ENCODE measurements at regions not wholly inside any gene's neighbourhood (a gene's known extent, or its start where the extent isn't known, plus 50 kb on each side); places are given as distances from the start of the nearest gene placed in this dataset.

DNA sequence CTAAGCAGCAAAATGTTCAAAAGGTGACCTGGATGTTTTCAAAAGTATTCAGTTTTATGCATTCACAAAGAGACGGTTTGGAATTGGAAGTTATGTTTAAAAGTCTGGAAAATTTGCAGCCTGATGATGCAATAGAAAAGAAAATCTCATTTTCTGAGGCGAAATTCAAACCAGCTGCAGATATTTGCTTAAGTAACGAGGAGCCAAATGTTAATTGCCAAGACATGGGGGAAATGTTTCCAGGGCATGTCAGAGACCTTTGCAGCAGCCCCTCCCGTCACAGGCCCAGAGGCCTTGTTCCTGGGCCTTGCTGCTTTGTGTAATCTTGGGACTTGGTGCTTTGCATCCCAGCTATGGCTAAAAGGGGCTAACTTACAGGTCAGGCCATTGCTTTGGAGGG is 228.2 kb downstream of the MAN2A1 start:
- no peak overlapping the region for H3T11ph ChIP-seq (ENCODE audit: low read length)
- no peak overlapping the region for H3K4me2 ChIP-seq (ENCODE audit: insufficient read depth, insufficient read length, low read length)
- no peak overlapping the region for H3K27ac ChIP-seq (ENCODE audit: insufficient read length, low read depth, low read length)
- no peak overlapping the region for H2BK120ac ChIP-seq (ENCODE audit: low read depth, low read length, poor library complexity, severe bottlenecking)
- no peak overlapping the region for H3K18ac ChIP-seq (ENCODE audit: insufficient read length, low read depth, low read length)
- Mint-ChIP-seq H3K27me3 (ENCODE audit: low read depth) (no peaks in the 10 kb centered on the region), H3K4me3 (no peak overlapping the region), H3K4me1 (peaks cover 7 to 8% of the 10 kb centered on the region in 2 experiments; a peak in 3 of 4 replicates), H3K9me3 (no peaks in the 10 kb centered on the region), H3K27ac (no peak overlapping the region), H3K36me3 (ENCODE audit: insufficient read depth in 1 of 3, low read depth in 3 of 3) (no peaks in the 10 kb centered on the region; a peak in 1 of 7 replicates)
- H3K23ac ChIP-seq (ENCODE audit: insufficient read length, low read depth, low read length) = no peak overlapping the region
- no peaks in the 10 kb centered on the region for H3K23me2 ChIP-seq (ENCODE audit: insufficient read length, low read depth, low read length, poor library complexity, severe bottlenecking)
- H2BK12ac ChIP-seq (ENCODE audit: insufficient read length, low read depth, low read length) = no peak overlapping the region
- H3K4ac ChIP-seq (ENCODE audit: low read depth, low read length) = no peak overlapping the region
- H3K4me1 ChIP-seq (ENCODE audit: insufficient read depth, low read length) = no peaks in the 10 kb centered on the region
- H3K79me1 ChIP-seq (ENCODE audit: insufficient read depth, low read depth, low read length, poor library complexity, severe bottlenecking) = no peaks in the 10 kb centered on the region
- no peak overlapping the region for H3K9ac ChIP-seq (ENCODE audit: extremely low read depth, insufficient read length, low read length)
- H2AK5ac ChIP-seq (ENCODE audit: insufficient read length, low read length) = no peak overlapping the region
- H3K56ac ChIP-seq (ENCODE audit: insufficient read length, low read depth, low read length) = no peak overlapping the region
- H4K91ac ChIP-seq (ENCODE audit: insufficient read length, low read depth, low read length) = no peak overlapping the region
- no peak overlapping the region for H2BK15ac ChIP-seq (ENCODE audit: low read depth, low read length)
- no peak overlapping the region for H2BK20ac ChIP-seq (ENCODE audit: low read depth, low read length, poor library complexity, severe bottlenecking)
- no peak overlapping the region for H2BK5ac ChIP-seq (ENCODE audit: insufficient read length, low read length)
- H4K8ac ChIP-seq (replicated peaks; ENCODE audit: insufficient read length, low read depth, low read length) = no peak overlapping the region
- no peaks in the 10 kb centered on the region for H3K27me3 ChIP-seq (ENCODE audit: insufficient read depth, low read length)
- no peak overlapping the region for H2AFZ ChIP-seq (ENCODE audit: low read length)
- TF ChIP-seq, protein P1, sequence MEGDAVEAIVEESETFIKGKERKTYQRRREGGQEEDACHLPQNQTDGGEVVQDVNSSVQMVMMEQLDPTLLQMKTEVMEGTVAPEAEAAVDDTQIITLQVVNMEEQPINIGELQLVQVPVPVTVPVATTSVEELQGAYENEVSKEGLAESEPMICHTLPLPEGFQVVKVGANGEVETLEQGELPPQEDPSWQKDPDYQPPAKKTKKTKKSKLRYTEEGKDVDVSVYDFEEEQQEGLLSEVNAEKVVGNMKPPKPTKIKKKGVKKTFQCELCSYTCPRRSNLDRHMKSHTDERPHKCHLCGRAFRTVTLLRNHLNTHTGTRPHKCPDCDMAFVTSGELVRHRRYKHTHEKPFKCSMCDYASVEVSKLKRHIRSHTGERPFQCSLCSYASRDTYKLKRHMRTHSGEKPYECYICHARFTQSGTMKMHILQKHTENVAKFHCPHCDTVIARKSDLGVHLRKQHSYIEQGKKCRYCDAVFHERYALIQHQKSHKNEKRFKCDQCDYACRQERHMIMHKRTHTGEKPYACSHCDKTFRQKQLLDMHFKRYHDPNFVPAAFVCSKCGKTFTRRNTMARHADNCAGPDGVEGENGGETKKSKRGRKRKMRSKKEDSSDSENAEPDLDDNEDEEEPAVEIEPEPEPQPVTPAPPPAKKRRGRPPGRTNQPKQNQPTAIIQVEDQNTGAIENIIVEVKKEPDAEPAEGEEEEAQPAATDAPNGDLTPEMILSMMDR (conservative IDR thresholded peaks at IDR 0.05) = no peak
- no peaks in the 10 kb centered on the region for H4K20me1 ChIP-seq (ENCODE audit: control insufficient read depth, insufficient read depth, insufficient read length)
- no peak overlapping the region for H4K5ac ChIP-seq (ENCODE audit: insufficient read length, low read depth, low read length)
- H3K14ac ChIP-seq (ENCODE audit: insufficient read depth, low read length) = no peak overlapping the region
- DNase-seq = no peak
- no peaks in the 10 kb centered on the region for H3K9me3 ChIP-seq (ENCODE audit: control insufficient read depth, low read depth, low read length)
- H3K79me2 ChIP-seq (ENCODE audit: insufficient read depth, low read length) = no peaks in the 10 kb centered on the region
- WGBS (ENCODE audit: extremely low coverage, insufficient read length, low lambda C conversion rate) = no CpG with 5 or more reads among the region's 4 CpGs

Data from H9 (cell line).